PC-9 (cell line): ENCODE measurements at regions not wholly inside any gene's neighbourhood (a gene's known extent, or its start where the extent isn't known, plus 50 kb on each side); places are given as distances from the start of the nearest gene placed in this dataset.

Experiments
- BruUV-seq: library from RNA; stranded (reverse); fragments of 400-500 nt; replicated peaks from 2 replicates; lab custom pipeline; 2021; lab: Mats Ljungman, UMichigan
- CTCF ChIA-PET: fragments of 300-600 bp; sonication (Branson Sonifier 250); formaldehyde crosslinking; loops from one replicate; lab custom pipeline; 2022; ENCODE audit warnings: antibody characterized with exemption; lab: Charles Lee
- POLR2A ChIA-PET: fragments of 300-600 bp; sonication (Branson Sonifier 250); formaldehyde crosslinking; loops from one replicate; lab custom pipeline; 2022; ENCODE audit warnings: antibody characterized with exemption; ENCODE audit not compliant: unreplicated experiment; lab: Charles Lee
- DNase-seq, 2 experiments: peaks; one replicate each; pipeline versions ENCODE4 v3.0.0 to v3.0.0-alpha.2; 2015 to 2022; ENCODE audit warnings: mixed read lengths in 1 of 2
- H2AFZ ChIP-seq: fragments of 200-600 bp; sonication (generic); 2 replicates; pipeline ENCODE4 v1.8.1; 2017; ENCODE audit warnings: antibody characterized with exemption
- H3F3A ChIP-seq: fragments of 200-600 bp; sonication (generic); 2 replicates; pipeline ENCODE4 v1.8.1; 2017; ENCODE audit warnings: antibody characterized with exemption, mild to moderate bottlenecking, low read depth; ENCODE audit not compliant: insufficient read depth
- H3K27ac ChIP-seq: fragments of 200-600 bp; sonication (generic); 2 replicates; pipeline ENCODE4 v1.6.1; 2016; ENCODE audit warnings: mixed run types
- H3K27me3 ChIP-seq: fragments of 200-600 bp; sonication (generic); 2 replicates; pipeline ENCODE4 v1.6.1; 2016; ENCODE audit warnings: low read depth, mixed run types; ENCODE audit not compliant: insufficient read depth
- H3K36me3 ChIP-seq: fragments of 200-600 bp; sonication (generic); 2 replicates; pipeline ENCODE4 v1.6.1; 2016; ENCODE audit warnings: low read depth, mixed run types
- H3K4me1 ChIP-seq: fragments of 200-600 bp; sonication (generic); replicated peaks from 2 replicates; pipeline ENCODE4 v1.6.1; 2016; ENCODE audit warnings: mixed run types; ENCODE audit not compliant: insufficient read depth
- H3K4me2 ChIP-seq: fragments of 200-600 bp; sonication (generic); 2 replicates; pipeline ENCODE4 v1.6.1; 2017; ENCODE audit warnings: mixed run types
- H3K4me3 ChIP-seq: fragments of 200-600 bp; sonication (generic); 2 replicates; pipeline ENCODE4 v1.6.1; 2016; ENCODE audit warnings: mixed run types
- H3K79me2 ChIP-seq: fragments of 200-600 bp; sonication (generic); 2 replicates; pipeline ENCODE4 v1.6.1; 2017; ENCODE audit warnings: low read depth, mixed run types
- H3K9me2 ChIP-seq: fragments of 200-600 bp; sonication (generic); 2 replicates; pipeline ENCODE4 v1.8.1; 2017; ENCODE audit warnings: mild to moderate bottlenecking; ENCODE audit not compliant: insufficient read depth
- H3K9me3 ChIP-seq: fragments of 200-600 bp; sonication (generic); 2 replicates; pipeline ENCODE4 v1.8.1; 2016; ENCODE audit warnings: low read depth; ENCODE audit not compliant: insufficient read depth
- H4K20me1 ChIP-seq: fragments of 200-600 bp; sonication (generic); 2 replicates; pipeline ENCODE4 v1.8.1; 2017; ENCODE audit not compliant: insufficient read depth
- CTCF ChIP-seq: fragments of 200-600 bp; sonication (generic); conservative IDR thresholded peaks from 2 replicates; pipeline ENCODE4 v1.6.1; 2017; ENCODE audit warnings: mixed run types, antibody characterized with exemption, mild to moderate bottlenecking, moderate library complexity
- EZH2 ChIP-seq: fragments of 200-600 bp; sonication (generic); IDR thresholded peaks from 2 replicates; pipeline ENCODE4 v1.8.0; 2017; ENCODE audit warnings: antibody characterized with exemption, low read depth
- intact Hi-C: fragments of 100-400 bp; cut with micrococcal nuclease; formaldehyde crosslinking; loops from one replicate; pipeline ENCODE4 v1.10.0; 2022; ENCODE audit not compliant: unreplicated experiment

GRCh38 chrX:44675362-44676024, 132.8 kb upstream of the FUNDC1 start:
- no peak overlapping the region for H3K27ac ChIP-seq
- intact Hi-C loops = no loop called here
- DNase-seq = peak in 1 of 2 experiments; percentile 3
- H3K79me2 ChIP-seq = no peaks in the 10 kb centered on the region
- H3F3A ChIP-seq = no peaks in the 10 kb centered on the region
- BruUV-seq = no TSS peak
- H3K27me3 ChIP-seq = no peaks in the 10 kb centered on the region
- no peak overlapping the region for H3K4me3 ChIP-seq
- ChIA-PET POLR2A (no interaction called here), CTCF (no interaction called here)
- no peaks in the 10 kb centered on the region for H4K20me1 ChIP-seq
- no peak overlapping the region for H2AFZ ChIP-seq
- H3K36me3 ChIP-seq = no peaks in the 10 kb centered on the region
- no peak for TF ChIP-seq CTCF
- TF ChIP-seq EZH2 = no peak
- no peaks in the 10 kb centered on the region for H3K4me1 ChIP-seq
- no peak overlapping the region for H3K4me2 ChIP-seq
- no peaks in the 10 kb centered on the region for H3K9me2 ChIP-seq
- no peaks in the 10 kb centered on the region for H3K9me3 ChIP-seq

GRCh38 chrX:44674906-44675305, 132.2 kb upstream of the FUNDC1 start:
- Histone ChIP-seq H3K4me3 (no peak overlapping the region), H3K79me2 (no peaks in the 10 kb centered on the region), H3K27me3 (no peaks in the 10 kb centered on the region), H3K4me2 (no peak overlapping the region), H2AFZ (no peak overlapping the region), H3K4me1 (no peaks in the 10 kb centered on the region), H3K27ac (no peak overlapping the region), H3K36me3 (no peaks in the 10 kb centered on the region), H3K9me3 (no peaks in the 10 kb centered on the region), H4K20me1 (no peaks in the 10 kb centered on the region), H3F3A (no peaks in the 10 kb centered on the region), H3K9me2 (no peaks in the 10 kb centered on the region)
- no TSS peak for BruUV-seq
- ChIA-PET POLR2A (no interaction called here), CTCF (no interaction called here)
- intact Hi-C loops = no loop called here
- no peak for DNase-seq
- TF ChIP-seq EZH2 (no peak), CTCF (no peak)

GRCh38 chrX:44669626-44670025, 127.0 kb upstream of the FUNDC1 start:
- Histone ChIP-seq H4K20me1 (no peaks in the 10 kb centered on the region), H3K27me3 (no peaks in the 10 kb centered on the region), H3K9me2 (no peaks in the 10 kb centered on the region), H3K79me2 (no peaks in the 10 kb centered on the region), H3K27ac (no peak overlapping the region), H3K9me3 (no peaks in the 10 kb centered on the region), H3K4me2 (no peak overlapping the region), H3K4me1 (no peaks in the 10 kb centered on the region), H3F3A (no peaks in the 10 kb centered on the region), H3K36me3 (no peaks in the 10 kb centered on the region), H3K4me3 (no peak overlapping the region), H2AFZ (no peak overlapping the region)
- DNase-seq = no peak
- POLR2A ChIA-PET = no interaction called here
- TF ChIP-seq EZH2 (no peak), CTCF (no peak)
- no TSS peak for BruUV-seq
- CTCF ChIA-PET = no interaction called here
- intact Hi-C loops = no loop called here
